ENCODE measurements at regions not wholly inside any gene's neighbourhood (a gene's known extent, or its start where the extent isn't known, plus 50 kb on each side); places are given as distances from the start of the nearest gene placed in this dataset.

- TF ChIP-seq CTCF (IDR thresholded peaks at IDR 0.05): no peak
- no peak for TF ChIP-seq POLR2A (IDR thresholded peaks at IDR 0.05)
Observed at GRCh38 chr5:40410964-40411635, 268.6 kb upstream of the PTGER4 start.
